GM19452 (cell line): ENCODE measurements at regions not wholly inside any gene's neighbourhood (a gene's known extent, or its start where the extent isn't known, plus 50 kb on each side); places are given as distances from the start of the nearest gene placed in this dataset.

Experiments
- ATAC-seq: cut with Tn5 transposase; IDR thresholded peaks from one replicate; pipeline ENCODE4 v1.9.1; 2021; ENCODE audit not compliant: unreplicated experiment

DNA sequence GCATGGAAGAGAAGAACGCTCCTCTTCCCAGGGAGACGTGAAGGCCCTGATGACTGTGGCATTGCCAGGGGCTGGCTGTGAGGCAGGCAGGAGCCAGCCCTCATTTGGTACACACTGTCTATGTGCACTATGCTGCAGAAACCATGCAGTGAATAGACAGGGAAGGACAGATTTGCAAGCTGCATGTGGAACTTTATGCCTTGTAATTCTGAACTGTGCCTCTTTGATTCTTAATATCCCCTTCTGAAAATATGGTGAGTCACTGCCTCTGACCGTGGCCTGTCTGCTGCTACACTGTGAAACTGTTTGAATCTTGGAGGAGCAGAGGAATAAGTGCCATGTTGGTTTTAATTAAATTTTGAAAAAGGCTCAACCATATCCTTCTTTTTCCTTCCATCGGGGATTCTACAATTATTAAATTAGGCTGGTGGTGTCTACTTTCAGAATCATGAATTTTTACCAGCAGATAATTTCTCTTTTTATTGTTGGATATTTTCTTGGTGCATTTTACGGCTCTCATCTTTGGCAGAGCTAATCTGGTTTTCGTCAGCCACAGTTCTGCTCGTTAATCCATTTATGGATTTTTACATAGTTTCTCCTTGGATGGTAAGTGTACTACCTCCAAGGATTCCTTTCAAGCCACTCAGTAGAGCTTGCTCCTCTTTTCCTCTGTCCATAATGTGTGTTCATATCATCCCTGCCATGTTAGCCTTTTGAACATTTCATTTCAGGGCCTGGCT is 301.0 kb upstream of the SLC35B3 start:
- no peak for ATAC-seq

DNA sequence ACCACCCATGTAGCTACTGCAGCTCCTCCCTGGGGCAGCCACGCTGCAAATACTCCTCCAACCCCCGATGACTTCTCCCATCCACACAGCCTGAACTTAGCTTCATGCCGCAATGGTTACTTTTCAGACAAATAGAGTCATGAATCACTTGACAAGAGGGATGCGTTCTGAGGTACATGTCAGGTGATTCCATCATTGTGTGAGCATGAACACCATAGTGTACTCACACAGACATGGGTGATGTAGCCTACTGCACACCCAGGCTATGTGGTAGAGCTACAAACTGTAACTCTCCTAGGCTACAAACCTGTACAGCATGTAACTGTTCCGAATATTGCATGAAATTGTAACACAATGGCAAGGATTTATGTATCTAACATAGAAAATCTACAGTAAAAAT is 298.5 kb upstream of the SLC35B3 start:
- ATAC-seq, result no peak

DNA sequence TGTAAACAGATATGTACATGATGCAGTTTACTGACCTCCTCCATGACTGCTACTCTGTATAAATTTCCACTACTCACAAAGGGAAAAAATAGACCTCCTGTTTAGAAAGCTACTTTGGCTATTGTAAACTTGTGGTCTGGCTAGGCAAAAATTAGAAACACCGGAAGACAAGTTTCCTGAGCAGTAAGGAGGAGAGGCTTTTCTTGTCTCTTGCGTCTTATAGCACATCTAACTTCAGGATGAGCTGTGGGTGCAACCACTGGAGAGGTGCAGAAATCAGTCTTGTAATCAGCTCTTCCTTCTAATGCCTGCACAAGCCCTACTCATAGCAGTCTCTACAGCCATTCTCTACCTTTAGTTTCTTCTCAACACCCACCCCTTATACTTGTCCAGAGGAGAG is 296.5 kb upstream of the SLC35B3 start:
- ATAC-seq, result no peak

DNA sequence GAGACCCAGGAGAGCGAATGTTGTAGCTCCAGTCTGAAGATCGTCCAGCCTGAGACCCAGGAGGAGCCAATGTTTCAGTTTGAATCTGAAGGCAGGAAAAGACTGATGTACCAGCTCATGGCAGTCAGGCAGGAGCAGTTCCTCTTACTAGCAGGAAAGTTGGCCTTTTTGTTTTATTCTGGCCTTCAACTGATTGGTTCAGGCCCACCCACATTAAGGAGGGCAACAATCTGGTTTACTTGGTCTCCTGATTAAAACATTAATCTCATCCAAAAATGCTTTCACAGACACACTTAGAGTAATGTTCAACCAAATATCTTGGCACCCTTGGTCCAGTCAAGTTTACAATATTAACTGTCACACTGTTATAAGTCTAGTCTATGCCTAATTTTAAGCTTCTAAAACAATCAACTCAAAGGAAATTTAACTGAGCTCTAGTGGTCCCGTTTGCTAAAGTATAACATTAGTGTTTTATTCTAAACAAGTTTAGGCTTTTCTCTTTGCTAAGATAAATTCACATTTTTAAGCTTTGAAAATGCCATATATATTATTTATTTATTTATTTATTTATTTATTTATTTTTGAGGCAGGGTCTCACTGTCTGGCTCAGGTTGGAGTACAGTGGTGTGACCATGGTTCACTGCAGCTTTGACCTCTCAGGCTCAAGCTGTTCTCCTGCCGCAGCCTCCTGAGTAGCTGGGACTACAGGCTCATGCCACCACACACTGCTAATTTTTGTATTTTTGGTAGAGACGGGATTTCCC is 275.5 kb upstream of the SLC35B3 start:
- ATAC-seq, result no peak

DNA sequence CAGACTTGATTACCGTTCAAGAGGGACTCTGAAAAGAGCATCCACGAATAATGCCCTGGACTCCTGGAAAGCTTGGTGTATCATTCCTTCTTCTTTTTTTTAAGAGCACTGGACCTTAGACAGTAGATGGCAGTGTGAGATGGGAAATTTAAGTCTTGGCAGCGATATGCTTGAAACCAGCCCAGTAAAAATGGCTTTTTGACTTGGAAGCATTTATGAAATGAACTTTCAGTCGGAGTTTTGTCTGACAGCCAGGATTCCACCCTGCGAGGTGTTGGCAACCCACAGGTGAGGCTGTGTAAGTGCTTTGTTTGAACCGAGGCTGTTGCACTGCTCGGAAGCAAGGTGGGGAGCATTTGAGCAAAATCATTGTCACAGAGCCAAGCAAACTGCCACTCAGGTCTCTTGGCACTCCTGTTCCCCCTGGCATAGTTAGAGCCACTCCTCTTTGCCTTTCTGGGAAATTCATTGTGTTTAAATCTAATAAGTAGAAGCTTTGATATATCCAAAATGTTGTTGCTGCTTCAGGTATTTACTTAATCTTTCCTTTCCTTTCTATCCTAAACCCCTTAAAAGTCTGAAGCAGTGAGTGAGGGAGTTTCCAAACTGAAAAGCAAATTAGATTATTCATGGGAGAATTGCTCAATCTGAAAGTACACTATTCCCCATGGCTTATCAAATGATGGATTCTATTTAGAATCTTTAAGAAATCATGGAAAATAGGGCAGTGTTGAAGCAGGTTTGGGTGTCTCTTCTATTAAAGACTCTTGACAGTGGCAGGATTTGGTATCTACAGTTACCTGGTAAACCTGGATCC is 272.8 kb upstream of the SLC35B3 start:
- ATAC-seq, result no peak

DNA sequence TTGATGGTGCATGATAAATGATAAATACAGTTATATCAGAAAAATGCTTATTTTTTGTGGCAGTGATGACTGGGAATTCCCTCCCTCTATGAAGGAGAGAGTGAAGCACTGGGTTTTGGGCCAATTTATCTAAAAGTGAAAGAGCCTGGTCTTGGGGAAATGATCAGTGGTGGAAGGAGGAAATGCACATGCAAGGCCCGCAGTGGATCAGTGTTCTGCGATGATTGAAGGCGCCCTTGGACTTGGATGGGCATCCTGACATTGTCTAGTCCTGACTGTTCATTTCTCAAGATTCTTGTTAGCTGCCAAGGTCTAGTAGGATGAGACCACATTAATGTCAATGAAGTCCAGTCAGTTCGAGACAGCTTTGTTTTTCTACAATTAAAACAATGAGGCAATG is 272.0 kb upstream of the SLC35B3 start:
- ATAC-seq, result no peak

DNA sequence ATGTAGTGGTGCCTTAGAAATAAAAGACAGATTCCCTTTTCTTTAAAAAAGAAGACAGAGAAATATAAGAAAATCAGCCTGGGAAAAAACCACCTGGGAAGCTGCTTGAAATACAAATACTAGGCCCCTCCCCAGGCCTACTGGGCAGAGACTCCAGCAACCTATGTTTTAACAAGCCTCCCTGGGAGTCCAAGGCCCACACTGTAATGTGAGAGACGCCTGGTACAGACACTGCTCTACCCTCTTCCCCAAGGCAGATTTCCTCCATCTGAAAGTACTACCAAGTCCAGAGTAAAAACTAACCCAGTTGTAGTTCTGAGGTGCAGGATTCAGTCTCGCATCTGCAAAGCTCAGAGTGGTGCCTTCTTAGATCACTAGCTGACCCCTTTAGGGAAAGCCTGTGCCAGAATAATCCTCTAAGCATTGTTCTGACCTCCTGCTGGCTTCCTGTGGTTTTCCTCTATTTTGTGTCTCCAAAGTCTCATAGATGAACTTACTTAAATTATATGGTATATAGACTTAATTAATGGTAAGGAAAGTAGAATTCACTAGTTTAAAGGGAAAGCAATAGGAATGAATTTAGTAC is 270.2 kb upstream of the SLC35B3 start:
- ATAC-seq, result no peak

DNA sequence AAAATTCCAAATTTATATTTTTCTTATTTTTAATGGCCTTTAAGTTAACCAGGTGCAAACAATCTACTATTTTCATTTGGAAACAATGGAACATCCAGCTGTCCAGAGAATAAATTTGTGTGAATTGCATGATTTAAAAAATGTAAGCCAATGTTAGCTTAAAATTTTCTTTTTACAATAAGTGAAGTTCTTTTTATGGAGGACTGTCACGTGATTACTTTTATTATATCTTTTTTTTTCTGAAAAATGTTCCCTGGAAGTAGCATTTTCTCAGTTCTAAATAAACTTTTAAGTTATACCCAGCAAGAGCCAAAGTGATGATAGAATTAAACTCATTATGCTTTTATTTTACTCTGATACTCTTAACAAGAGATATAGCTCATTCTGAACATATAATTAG is 267.7 kb upstream of the SLC35B3 start:
- ATAC-seq, result no peak

DNA sequence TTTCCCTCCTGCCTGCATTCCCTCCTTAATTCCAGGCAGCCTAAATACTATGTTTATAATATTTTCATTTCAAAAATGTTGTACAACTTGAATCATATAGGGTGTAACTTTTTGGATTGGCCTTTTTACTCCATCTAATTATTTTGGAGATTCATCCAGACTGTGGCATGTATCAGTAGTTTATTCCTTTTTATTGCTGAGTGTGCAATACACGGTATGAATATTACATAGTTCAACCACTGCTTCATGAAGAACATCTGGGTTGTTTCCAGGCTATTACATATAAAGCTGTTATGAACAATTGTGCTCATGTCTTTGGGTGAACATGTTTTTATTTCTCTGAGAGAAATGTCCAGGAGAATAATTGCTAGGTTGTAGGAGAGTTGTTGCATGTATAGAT is 253.5 kb upstream of the SLC35B3 start:
- no peak for ATAC-seq

DNA sequence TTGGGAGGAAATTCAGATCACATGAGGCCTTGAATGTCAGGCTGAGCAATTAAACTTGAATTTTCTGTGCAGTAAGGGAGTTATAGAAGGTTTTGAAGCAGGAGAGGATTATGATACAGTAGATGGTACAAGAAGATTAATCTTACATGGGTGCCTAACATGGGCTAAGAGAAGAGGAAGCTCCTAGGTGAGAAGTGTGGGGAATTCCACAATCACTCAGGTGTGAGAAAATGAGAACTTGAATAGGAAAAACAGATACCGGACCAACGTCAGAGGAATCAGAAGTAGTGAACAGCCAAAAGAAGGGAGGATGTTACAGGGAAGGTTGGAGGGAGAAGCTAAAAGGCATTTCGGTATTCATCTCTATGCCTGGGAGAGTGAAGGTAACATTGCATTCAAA is 250.7 kb upstream of the SLC35B3 start:
- no peak for ATAC-seq

DNA sequence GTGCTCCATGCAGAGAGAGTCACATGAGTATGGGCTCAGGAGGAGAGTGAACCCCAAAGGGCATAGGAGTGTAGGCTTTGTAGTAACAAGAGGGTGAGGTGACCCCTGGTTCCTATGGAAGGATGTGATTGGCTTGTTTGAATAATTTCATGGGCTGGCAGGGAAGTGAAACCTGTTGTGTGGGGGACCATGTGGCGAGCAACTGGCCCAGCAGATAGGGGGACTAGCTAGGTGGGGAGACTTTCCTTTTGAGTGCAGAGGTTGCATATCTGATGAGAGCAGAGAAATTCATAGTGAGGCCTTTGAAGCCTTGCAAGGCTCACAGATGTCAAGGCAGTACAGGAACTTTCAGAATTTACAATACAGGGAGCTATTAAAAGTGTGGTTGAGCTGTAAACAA is 247.9 kb upstream of the SLC35B3 start:
- ATAC-seq, result no peak

DNA sequence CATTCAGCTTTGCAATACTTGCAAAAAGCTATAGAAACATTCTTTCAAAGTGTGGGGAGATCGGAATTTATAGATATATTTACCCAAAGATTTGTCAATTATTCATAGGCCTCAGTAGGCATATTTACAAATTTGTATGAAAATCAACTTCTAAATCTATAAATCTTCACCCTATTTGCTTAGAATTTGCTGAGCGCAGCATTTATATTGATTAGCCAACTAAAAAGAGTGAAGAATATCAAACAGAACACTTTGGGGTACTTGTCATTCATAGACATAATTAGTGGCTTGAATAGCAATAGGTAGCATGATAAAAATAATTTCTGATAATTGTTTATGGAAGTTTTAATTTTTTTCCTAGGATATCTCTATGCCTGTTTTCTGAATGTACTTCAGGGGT is 244.5 kb upstream of the SLC35B3 start:
- no peak for ATAC-seq

DNA sequence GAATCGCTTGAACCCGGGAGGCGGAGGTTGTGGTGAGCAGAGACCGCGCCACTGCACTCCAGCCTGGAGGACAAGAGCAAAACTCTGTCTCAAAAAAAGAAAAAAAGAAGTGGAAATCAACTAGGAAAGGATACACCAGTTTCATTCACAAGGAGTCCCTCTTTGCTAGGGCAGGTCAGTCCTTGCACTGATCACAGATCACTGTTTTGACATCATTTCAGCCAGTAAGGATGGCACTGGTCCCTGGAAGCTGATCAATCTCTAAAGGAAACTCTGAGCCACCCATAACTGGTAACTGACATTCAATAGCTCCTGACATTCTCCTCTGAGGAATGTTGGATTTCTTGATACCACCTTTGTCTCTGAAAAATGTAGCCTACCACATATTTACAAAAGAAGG is 243.1 kb upstream of the SLC35B3 start:
- no peak for ATAC-seq

DNA sequence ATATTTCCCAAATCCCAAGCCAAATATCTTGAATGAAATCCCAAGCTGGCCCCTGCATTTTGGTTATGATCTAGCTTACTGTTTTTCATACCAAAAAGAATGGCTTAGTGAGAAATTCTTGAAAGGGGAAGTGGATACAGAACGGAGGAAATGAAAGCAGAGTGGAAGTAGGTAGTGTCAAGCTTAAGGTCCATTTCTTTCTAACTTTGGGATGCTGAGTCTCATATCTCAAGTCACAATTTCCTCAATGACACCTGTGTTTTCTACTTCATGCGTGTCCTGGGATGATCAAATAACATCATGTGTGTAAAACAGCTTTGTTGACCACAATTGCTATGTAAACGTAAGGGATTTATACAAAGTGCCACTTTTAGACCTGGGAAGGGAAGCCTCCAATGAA is 238.8 kb upstream of the SLC35B3 start:
- ATAC-seq, result no peak

DNA sequence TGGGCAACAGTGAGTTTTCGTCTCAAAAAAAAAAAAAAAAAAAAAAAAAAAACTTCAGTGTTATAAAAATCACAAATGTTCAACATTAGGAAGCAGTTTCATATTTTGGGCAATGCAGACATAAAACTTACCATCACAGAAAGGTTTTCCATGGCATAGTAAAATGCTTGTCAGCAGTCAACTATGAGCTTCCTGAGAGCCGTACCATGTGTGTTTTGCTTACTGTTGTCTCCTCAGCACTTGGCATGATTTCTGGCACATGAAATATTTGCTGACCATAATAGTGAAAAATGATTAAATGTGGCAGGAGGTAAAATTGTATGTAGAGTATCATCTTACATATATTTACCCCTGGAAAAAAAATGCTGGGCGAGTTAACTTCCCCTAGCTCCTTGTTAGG is 237.5 kb upstream of the SLC35B3 start:
- no peak for ATAC-seq

DNA sequence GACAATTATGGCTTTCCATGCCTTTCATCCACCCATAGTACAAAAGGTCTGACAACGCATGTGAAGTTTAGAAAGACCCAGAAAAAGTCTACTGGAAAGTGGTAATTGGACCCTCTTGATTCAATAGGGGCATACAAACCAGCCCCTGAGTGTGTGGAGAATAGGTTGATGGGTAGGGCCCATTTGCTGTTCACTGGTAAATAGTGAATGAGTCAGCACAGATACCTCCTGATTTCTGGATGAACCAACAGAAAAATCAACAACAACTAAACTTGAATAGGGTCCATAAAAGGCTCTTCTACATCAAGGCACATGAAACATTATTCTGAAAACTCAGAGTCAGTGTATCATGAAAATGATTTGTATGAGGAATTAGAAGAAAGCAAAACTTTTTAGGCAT is 235.4 kb upstream of the SLC35B3 start:
- no peak for ATAC-seq

DNA sequence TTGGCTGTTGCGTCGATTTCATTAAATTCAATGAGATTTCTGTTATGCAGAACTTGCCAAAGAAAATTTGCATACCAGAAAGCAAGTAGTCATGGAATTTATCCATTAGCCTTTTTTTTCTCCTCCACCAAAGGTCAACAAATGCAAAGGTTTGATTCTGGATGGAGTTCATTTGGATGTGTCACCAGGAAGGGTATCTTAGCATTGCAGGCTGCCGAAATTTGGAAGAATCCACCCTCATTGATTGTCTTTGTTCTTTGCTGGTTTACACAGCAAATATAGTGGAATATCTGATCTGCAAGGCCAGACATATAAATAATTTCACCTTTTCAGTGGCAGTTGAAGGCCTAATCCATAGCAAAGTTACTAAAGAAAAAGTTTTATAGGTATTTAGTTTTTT is 229.4 kb upstream of the SLC35B3 start:
- ATAC-seq, result no peak

DNA sequence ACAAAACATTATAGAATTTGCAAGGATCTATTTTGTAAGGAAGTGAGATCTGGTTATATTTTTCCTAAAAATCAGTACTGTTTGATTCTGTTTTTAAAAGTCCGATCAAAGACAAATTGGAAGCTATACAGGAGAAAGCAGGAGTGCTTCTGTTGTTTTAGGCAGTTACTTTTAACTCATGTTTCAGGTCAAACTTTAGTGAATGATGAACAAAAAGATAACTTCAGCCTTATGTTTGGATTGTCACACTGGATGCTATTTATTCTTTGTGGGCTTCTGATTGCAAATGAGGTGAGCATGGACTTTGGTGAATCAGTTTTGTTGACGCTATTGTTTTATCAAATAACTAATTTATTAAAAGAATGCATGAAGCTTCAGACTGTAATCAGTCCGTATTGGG is 228.7 kb upstream of the SLC35B3 start:
- no peak for ATAC-seq

DNA sequence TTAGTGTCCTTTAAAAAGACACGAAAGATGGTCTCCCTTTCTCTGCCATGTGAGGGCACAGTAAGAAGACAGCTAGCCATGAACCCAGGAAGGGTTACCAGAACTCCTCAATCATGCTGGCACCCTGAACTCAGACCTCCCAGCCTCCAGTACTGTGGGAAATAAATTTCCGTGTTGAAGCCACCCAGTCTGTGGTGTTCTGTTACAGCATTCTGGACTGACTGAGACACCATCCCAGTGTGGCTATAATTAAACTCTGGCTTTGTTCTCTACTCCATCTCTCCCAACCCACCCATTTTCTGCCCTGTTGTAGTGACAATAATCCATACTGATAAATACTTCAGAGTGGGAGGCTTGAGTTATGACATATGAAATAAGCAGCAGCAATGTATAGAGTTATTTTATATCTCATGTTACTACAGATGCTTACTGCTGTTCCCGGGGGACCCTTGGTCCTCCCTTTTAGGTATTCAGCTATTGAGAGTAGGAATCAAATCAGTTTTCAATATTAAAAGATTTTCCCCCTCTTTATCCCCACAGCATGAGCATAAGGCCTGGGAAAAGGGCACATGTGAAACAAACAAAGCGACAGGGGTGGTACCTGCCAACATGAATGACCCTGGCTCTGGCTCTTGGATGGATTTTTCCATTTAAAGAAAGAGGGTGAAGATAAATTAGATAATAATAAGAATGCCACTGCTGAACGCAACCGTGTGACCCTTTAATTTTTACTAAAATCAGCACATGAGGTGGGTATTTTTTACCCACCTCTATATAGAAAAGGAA is 224.3 kb upstream of the SLC35B3 start:
- ATAC-seq, result no peak

DNA sequence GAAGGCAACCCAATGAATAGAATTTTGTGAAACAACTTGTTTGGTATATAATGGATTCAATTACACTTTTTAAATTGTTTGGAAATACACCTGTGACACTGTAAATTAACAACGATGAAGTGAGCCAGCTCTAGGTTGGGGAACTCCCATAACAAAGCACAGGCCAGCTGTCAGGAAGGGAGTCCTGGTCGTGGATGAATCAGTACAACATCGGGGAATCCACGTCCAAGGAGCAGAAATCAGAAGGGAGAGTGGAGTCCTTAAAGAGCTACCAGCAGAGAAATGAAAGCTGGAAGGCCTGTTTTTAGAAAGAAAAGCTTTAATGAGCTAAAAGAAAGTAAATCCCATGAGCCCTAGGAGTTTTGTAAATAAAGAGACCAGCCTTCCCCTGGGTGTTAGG is 223.1 kb upstream of the SLC35B3 start:
- no peak for ATAC-seq

DNA sequence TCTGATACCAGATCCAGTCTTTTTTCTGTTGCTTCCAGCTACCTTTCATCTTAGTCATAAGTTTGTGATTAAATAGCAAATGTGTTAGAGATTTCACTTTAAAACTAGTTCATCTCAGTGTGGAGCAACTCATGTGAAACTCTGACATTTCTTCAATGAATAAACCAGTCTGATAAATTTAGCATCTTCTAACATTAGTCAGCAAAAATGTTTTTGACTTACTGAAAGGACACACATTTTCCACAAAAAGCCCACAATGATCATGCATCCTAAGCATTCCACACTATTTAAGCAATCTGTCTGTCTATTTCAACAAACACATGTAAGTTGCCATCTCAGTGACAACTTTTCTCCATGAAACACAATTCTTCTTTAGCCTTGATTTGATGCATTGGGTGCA is 222.2 kb upstream of the SLC35B3 start:
- no peak for ATAC-seq
